ENCODE measurements at regions not wholly inside any gene's neighbourhood (a gene's known extent, or its start where the extent isn't known, plus 50 kb on each side); places are given as distances from the start of the nearest gene placed in this dataset.

DNA sequence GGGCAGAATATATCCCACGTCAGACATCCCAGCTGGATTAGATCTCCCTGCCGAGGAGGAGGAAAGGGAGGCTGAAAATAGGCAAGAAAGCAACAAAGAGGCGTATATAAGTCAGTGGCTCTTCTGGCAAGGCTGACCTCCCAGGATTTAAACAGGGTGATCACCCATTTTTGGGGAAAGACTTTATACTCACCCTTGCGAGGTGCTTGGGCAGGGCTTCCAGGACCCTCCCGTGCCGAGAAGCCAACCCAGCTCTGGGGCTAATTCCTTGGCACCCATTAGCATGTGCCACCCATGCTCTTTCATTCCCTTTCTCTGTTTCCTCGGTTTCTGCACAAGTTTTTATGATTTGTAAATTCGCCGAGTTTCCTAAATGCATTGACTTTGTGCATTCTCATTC, 230.2 kb upstream of the IRX2 start:
- Mint-ChIP-seq H3K27me3 (ENCODE audit: low read depth) (no peaks in the 10 kb centered on the region), H3K27ac (no peak overlapping the region), H3K4me1 (peaks cover 10% of the 10 kb centered on the region), H3K36me3 (peaks cover 2% of the 10 kb centered on the region), H3K9me3 (peaks cover 6% of the 10 kb centered on the region), H3K4me3 (no peak overlapping the region)
- no peak for TF ChIP-seq MXD4 (CRISPR knock-in tag; IDR thresholded peaks at IDR 0.05; ENCODE audit: borderline replicate concordance)
- no peak for TF ChIP-seq GRHL2 (CRISPR knock-in tag; IDR thresholded peaks at IDR 0.05; ENCODE audit: insufficient replicate concordance, severe bottlenecking)
- no peak for TF ChIP-seq SMAD3 (CRISPR knock-in tag; IDR thresholded peaks at IDR 0.05; ENCODE audit: borderline replicate concordance)
- TF ChIP-seq ESRRA (CRISPR knock-in tag; IDR thresholded peaks at IDR 0.05; ENCODE audit: borderline replicate concordance), result no peak
- no peak for TF ChIP-seq ZNF512 (CRISPR knock-in tag; IDR thresholded peaks at IDR 0.05; ENCODE audit: borderline replicate concordance)
- ChIA-PET POLR2A (no interaction called here), CTCF (no interaction called here)
- ATAC-seq, result no peak
- no peak for DNase-seq (ENCODE audit: low spot score)

GRCh38 chr5:2981035-2981434, 229.6 kb upstream of the IRX2 start:
- no peak overlapping the region for H3K4me3 Mint-ChIP-seq
- TF ChIP-seq TCF7 (CRISPR knock-in tag; IDR thresholded peaks at IDR 0.05; ENCODE audit: low read depth), result no peak
- TF ChIP-seq, protein P1, sequence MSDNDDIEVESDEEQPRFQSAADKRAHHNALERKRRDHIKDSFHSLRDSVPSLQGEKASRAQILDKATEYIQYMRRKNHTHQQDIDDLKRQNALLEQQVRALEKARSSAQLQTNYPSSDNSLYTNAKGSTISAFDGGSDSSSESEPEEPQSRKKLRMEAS (CRISPR knock-in tag; IDR thresholded peaks at IDR 0.05), result no peak
- TF ChIP-seq, protein P2, sequence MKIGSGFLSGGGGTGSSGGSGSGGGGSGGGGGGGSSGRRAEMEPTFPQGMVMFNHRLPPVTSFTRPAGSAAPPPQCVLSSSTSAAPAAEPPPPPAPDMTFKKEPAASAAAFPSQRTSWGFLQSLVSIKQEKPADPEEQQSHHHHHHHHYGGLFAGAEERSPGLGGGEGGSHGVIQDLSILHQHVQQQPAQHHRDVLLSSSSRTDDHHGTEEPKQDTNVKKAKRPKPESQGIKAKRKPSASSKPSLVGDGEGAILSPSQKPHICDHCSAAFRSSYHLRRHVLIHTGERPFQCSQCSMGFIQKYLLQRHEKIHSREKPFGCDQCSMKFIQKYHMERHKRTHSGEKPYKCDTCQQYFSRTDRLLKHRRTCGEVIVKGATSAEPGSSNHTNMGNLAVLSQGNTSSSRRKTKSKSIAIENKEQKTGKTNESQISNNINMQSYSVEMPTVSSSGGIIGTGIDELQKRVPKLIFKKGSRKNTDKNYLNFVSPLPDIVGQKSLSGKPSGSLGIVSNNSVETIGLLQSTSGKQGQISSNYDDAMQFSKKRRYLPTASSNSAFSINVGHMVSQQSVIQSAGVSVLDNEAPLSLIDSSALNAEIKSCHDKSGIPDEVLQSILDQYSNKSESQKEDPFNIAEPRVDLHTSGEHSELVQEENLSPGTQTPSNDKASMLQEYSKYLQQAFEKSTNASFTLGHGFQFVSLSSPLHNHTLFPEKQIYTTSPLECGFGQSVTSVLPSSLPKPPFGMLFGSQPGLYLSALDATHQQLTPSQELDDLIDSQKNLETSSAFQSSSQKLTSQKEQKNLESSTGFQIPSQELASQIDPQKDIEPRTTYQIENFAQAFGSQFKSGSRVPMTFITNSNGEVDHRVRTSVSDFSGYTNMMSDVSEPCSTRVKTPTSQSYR (CRISPR knock-in tag; IDR thresholded peaks at IDR 0.05), result no peak
- TF ChIP-seq, protein P3, sequence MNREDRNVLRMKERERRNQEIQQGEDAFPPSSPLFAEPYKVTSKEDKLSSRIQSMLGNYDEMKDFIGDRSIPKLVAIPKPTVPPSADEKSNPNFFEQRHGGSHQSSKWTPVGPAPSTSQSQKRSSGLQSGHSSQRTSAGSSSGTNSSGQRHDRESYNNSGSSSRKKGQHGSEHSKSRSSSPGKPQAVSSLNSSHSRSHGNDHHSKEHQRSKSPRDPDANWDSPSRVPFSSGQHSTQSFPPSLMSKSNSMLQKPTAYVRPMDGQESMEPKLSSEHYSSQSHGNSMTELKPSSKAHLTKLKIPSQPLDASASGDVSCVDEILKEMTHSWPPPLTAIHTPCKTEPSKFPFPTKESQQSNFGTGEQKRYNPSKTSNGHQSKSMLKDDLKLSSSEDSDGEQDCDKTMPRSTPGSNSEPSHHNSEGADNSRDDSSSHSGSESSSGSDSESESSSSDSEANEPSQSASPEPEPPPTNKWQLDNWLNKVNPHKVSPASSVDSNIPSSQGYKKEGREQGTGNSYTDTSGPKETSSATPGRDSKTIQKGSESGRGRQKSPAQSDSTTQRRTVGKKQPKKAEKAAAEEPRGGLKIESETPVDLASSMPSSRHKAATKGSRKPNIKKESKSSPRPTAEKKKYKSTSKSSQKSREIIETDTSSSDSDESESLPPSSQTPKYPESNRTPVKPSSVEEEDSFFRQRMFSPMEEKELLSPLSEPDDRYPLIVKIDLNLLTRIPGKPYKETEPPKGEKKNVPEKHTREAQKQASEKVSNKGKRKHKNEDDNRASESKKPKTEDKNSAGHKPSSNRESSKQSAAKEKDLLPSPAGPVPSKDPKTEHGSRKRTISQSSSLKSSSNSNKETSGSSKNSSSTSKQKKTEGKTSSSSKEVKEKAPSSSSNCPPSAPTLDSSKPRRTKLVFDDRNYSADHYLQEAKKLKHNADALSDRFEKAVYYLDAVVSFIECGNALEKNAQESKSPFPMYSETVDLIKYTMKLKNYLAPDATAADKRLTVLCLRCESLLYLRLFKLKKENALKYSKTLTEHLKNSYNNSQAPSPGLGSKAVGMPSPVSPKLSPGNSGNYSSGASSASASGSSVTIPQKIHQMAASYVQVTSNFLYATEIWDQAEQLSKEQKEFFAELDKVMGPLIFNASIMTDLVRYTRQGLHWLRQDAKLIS (CRISPR knock-in tag; IDR thresholded peaks at IDR 0.05; ENCODE audit: borderline replicate concordance), result no peak
- TF ChIP-seq ZNF263 (CRISPR knock-in tag; IDR thresholded peaks at IDR 0.05; ENCODE audit: low read depth), result no peak
- TF ChIP-seq GABPB1 (CRISPR knock-in tag; IDR thresholded peaks at IDR 0.05), result no peak
- no peak for TF ChIP-seq NR3C1 (CRISPR knock-in tag; conservative IDR thresholded peaks at IDR 0.05; ENCODE audit: low read depth)
- no peak for DNase-seq (ENCODE audit: low spot score)

GRCh38 chr5:2960294-2960693, 208.8 kb upstream of the IRX2 start:
- Mint-ChIP-seq H3K9me3 (peaks cover 35% of the 10 kb centered on the region), H3K27ac (no peak overlapping the region), H3K36me3 (peaks cover 8% of the 10 kb centered on the region; the same call in 1 of the 2 replicates), H3K4me1 (no peaks in the 10 kb centered on the region), H3K27me3 (ENCODE audit: low read depth) (no peaks in the 10 kb centered on the region), H3K4me3 (no peak overlapping the region)
- ChIA-PET CTCF (no interaction called here), POLR2A (no interaction called here)
- ATAC-seq (no peak), DNase-seq (ENCODE audit: low spot score) (no peak)
- no peak for TF ChIP-seq NR2C2 (CRISPR knock-in tag; IDR thresholded peaks at IDR 0.05)
- TF ChIP-seq ZNF423 (CRISPR knock-in tag; IDR thresholded peaks at IDR 0.05), result no peak
- no peak for TF ChIP-seq RELA (CRISPR knock-in tag; IDR thresholded peaks at IDR 0.05; ENCODE audit: borderline replicate concordance)
- TF ChIP-seq, protein P4, sequence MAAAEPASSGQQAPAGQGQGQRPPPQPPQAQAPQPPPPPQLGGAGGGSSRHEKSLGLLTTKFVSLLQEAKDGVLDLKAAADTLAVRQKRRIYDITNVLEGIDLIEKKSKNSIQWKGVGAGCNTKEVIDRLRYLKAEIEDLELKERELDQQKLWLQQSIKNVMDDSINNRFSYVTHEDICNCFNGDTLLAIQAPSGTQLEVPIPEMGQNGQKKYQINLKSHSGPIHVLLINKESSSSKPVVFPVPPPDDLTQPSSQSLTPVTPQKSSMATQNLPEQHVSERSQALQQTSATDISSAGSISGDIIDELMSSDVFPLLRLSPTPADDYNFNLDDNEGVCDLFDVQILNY (CRISPR knock-in tag; IDR thresholded peaks at IDR 0.05), result no peak
- no peak for TF ChIP-seq USF2 (CRISPR knock-in tag; IDR thresholded peaks at IDR 0.05)
- TF ChIP-seq AR (CRISPR knock-in tag; IDR thresholded peaks at IDR 0.05), result no peak
- TF ChIP-seq CREM (CRISPR knock-in tag; IDR thresholded peaks at IDR 0.05), result no peak

More at GRCh38 chr5:2981035-2981434, 229.6 kb upstream of the IRX2 start:
- Mint-ChIP-seq H3K9me3 (peaks cover 12% of the 10 kb centered on the region), H3K36me3 (peaks cover 7% of the 10 kb centered on the region), H3K4me1 (peaks cover 10% of the 10 kb centered on the region), H3K27me3 (ENCODE audit: low read depth) (no peaks in the 10 kb centered on the region; the same call in 1 of the 2 replicates), H3K27ac (no peak overlapping the region)
- CTCF ChIA-PET, result no interaction called here
- no peak for ATAC-seq
- POLR2A ChIA-PET, result no interaction called here

All from WTC11 (cell line).